Activated CD8-positive, alpha-beta memory T cell treated with anti-CD3 and anti-CD28 coated beads, Interleukin-2, amount 50 U/mL, for 24 hours (primary cell): ENCODE measurements at regions not wholly inside any gene's neighbourhood (a gene's known extent, or its start where the extent isn't known, plus 50 kb on each side); places are given as distances from the start of the nearest gene placed in this dataset.

Source experiments
- DNase-seq: peaks from one replicate; pipeline ENCODE4 v3.0.0-alpha.2; 2020; ENCODE audit errors: extremely low read depth

- no peak for DNase-seq
These were observed 343.0 kb upstream of the TGFBR2 start for GRCh38 chr3:30263238-30263924.

- DNase-seq = no peak
These were observed 342.5 kb upstream of the TGFBR2 start for GRCh38 chr3:30263925-30264313.

DNA sequence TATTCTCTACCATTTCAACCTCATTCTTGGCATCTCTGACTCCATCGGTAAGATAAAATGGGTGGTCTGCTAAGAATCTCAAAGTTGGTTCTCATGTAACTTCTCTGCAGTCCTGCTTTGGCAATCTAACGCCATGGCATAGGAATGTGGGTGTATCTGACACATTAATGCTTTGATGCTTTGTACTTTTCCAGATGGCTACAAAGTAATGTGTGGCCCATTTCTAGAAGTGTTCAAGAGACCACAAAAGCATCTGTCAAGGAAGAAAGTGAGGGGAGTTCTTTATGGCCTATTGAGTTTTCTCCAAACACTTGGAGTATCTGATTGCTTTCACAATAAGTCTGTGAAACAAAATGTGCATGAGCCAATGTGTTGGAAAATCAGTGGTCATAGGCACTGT lies 339.9 kb upstream of the TGFBR2 start:
- DNase-seq = no peak

- no peak for DNase-seq
These were observed 338.1 kb upstream of the TGFBR2 start for GRCh38 chr3:30268288-30268687.

DNA sequence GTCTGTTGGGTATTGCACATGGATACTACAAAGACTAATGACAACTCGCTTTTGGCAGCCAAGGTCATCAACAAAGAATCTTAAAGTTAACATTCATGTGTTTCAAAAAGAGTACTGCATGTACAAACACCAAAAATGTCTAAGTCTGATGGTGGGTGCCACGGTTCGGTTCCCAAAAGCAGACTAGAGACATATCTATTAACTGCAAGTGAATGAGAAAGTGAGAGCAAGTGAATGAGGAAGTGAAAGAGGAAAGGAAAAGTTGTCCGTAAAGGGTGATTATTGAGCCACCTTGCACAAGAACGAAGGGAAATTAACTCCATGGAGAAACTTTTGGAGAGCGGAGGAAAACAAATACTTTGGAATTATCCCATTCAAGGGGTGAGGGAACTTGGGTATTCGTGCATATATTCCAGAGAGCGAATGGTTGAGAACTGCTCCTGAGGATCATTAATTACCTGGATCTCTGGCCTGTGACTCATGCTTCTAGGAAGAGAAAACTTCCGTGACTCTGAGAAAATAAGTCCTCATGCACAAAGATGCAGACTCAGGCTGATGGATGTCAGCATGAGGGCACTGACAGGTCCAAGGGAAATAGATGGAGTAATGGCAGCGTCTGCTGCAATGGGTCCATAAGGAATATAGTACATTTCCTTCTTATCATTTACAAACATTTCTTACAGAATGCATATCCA lies 336.5 kb upstream of the TGFBR2 start:
- DNase-seq = no peak

- DNase-seq = no peak
These were observed 334.6 kb upstream of the TGFBR2 start for GRCh38 chr3:30271781-30272180.

- no peak for DNase-seq
These were observed 332.9 kb upstream of the TGFBR2 start for GRCh38 chr3:30273304-30274072.

- no peak for DNase-seq
These were observed 328.9 kb upstream of the TGFBR2 start for GRCh38 chr3:30277494-30277893.

DNA sequence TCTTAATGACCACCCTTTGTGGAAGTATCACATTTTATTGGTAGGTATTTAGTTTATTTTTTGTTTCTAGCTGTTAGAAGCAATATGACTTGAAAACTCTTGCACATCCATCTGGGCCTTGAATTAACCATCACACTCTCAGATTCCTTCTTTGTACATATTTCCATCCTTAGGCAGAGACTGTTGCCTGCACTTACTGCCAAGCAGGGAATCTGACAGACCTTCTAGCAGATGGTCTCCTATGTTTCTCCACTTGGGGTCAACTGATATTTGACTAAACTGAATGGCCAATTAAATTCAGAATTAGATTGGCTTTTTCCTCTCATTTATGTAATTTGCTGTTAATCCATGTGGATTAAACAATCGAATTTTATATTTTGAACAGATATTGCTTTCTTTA lies 324.9 kb upstream of the TGFBR2 start:
- DNase-seq = no peak

DNA sequence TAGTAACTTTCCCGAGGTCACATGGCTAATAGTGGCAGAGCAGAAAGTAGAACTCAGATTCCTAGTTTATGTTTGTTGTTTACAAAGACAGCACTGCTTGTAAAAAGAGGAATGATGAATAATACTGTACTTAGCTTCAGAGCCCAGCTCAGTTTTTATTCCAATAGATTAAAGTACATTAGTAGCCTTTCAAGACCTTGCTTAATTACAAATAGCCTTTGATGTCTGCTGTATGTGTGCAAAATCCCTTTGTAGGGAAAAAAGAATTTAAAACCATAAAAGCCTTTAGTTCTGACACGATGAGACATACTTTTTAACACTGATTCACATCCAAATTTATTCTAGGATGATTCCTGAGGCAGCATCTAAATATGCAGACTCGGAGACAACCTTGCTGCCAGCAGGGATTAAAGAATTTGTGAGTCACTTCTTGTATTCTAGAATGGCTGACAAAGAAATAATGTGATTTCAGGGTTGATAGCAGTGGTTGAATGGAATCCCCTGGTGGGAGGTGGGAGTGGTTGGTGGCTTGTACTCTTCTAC lies 324.2 kb upstream of the TGFBR2 start:
- no peak for DNase-seq

- DNase-seq = no peak
These were observed 321.0 kb upstream of the TGFBR2 start for GRCh38 chr3:30285188-30286006.

- no peak for DNase-seq
These were observed 320.3 kb upstream of the TGFBR2 start for GRCh38 chr3:30286007-30286669.

- no peak for DNase-seq
These were observed 319.6 kb upstream of the TGFBR2 start for GRCh38 chr3:30286811-30287210.

DNA sequence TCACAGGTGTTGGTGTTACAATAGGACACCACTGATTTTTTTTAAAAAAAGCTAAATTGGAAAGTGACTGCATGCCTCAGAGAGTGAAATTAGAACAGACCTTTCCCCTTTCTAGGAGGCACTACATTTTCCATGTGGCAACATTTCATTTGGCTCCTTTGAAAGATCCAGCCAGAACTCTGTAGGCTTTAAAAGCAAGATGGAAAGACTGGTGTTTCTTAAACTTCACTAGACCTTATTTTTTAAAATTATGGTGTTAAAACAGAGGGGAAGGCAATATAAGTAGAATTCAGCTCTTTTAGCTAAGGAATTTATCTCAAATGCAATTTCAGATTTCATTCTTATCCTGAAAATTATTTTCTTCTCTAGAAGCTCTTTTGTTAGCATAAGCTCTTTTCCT lies 317.6 kb upstream of the TGFBR2 start:
- DNase-seq = no peak

GRCh38 chr3:30289324-30289723 lies 317.1 kb upstream of the TGFBR2 start:
- DNase-seq = no peak

- DNase-seq = no peak
These were observed 316.6 kb upstream of the TGFBR2 start for GRCh38 chr3:30289766-30290165.

- no peak for DNase-seq
These were observed 315.9 kb upstream of the TGFBR2 start for GRCh38 chr3:30290479-30290878.

DNA sequence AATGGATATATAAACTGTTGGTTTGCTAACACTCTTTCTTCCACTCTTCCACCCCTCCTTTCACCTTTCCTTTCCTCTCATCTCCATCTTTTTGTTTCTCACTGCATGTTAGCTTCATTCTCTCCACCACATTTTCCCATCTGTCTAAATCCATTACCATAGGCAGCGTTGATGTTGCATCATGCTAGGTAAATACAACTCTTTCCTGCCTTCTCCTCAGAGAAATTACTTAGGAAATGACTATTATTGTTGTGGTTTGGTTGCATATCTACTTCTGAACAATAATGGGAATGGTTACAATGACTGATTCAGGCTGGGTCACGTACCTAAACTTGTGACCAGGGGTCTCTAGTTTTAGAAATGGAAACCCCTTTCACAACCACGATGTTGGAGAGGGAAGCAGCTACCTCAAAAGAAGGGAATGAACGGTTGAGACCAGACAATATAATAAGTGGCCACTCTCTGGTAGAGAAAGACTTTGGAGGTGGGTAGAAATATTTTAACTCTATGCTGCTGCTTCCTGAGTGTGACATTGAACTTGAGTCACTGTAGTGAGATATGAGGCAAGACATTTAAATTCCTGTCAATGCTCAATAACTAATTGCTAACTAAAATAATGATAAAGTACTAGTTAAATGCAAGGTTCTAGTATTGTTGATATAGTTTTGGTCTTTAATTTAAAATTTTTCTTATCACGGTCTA lies 314.1 kb upstream of the TGFBR2 start:
- DNase-seq = no peak

DNA sequence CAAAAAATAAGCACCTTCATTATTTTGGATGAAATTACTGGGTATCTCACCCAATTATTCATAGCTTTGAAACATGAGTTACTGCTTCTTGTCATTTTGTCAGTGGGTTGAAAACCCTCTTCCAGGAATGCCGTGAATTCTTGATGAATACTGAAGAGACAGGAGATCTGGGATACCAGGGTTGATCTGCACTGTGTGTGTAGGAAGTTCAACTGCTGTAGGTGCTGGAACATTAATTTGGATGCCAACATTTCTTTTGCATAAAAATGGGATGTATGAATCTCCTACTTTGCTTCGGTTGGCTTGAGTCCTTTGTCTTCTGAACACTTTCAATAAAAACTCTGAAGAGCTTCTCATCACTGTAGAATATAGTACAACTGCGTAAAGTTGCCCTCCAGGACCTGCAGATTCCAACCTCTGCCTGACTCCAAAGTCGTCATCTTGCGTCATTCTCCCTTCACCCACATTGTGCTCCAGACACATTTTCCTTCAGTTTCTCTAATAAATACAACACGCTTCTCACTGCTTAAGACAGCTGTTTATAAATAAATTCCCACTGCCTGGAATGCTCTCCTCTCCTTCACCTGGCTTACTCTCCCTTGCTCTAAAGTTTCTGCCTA lies 312.7 kb upstream of the TGFBR2 start:
- no peak for DNase-seq

DNA sequence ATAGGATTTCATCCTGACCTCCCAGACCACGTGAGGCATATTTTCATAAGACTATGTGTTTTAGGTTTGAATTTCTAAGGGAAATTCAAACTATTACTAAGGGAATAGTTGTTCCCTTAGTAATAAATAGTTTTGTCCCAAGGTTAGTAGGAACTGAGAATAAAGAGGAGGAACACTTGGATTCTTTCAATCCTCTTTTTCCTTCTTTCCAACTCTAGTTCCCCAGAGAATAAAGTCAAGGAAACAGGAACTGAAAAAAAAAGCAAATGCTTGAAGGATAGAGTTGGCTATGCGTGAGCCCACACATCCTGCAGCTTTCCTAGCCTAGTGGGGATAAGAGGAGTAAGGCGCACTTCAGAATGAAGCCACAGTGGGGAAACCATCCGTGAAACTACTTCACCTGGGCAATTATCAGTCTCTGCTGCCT lies 312.1 kb upstream of the TGFBR2 start:
- no peak for DNase-seq
